ENCODE measurements at regions not wholly inside any gene's neighbourhood (a gene's known extent, or its start where the extent isn't known, plus 50 kb on each side); places are given as distances from the start of the nearest gene placed in this dataset.

DNA sequence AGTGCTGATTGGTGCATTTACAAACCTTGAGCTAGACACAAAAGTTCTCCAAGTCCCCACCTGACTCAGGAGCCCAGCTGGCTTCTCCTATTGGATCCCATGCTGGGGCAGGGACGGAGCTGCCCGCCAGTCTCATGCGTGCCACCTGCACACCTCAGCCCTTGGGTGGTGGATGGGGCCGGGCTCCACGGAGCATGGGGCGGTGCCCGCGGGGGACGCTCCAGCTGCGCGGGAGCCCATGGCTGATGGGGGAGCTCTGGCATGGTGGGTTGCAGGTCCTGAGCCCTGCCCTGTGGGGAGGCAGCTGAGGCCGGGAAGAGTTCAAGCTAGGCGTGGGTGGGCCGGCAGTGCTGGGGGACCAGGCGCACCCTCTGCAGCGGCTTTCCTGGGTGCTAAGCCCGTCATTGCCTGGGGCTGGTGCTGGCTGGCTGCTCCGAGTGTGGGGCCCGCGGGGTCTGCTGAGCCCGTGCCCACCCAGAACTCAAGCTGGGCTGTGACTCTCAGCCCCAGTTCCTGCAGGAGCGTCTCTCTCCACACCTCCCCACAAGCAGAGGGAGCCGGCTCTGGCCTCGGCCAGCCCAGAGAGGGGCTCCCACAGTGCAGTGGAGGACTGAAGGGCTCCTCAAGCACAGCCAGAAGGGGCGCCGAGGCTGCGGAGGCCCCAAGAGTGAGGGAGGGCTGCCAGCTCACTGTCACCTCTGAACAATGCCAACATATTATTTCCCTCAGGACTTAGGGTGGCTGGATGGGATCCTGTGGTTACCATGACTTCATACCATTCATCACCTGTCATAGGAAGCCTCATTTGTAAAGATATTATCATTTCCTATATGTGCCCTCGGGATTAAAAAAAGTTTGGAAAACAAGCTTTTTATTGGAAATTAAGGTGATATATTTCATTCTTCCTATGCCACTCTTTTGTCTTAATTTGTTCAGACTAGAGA, 688.7 kb downstream of the ETS1 start:
- POLR2A ChIA-PET = no interaction called here
- dilution Hi-C loops (cut with MboI; ENCODE audit: extremely low pct_ligation_motif_present, low sequenced_read_pairs) = no loop called here
- no peak overlapping the region for H3K27ac ChIP-seq (ENCODE audit: insufficient read depth, low read depth, low read length)
- TF ChIP-seq FOS (IDR thresholded peaks at IDR 0.05; ENCODE audit: borderline replicate concordance, insufficient read depth, low read length) (no peak), MYC (IDR thresholded peaks at IDR 0.05; ENCODE audit: low read depth, low read length) (no peak), EZH2 (IDR thresholded peaks at IDR 0.05; ENCODE audit: borderline replicate concordance, low read depth, low read length, severe bottlenecking) (no peak), JUN (IDR thresholded peaks at IDR 0.05; ENCODE audit: borderline replicate concordance, insufficient read depth, insufficient read length, low read depth) (no peak)
- H3K4me2 ChIP-seq (ENCODE audit: insufficient read depth, low read length) = no peak overlapping the region
- H3K9ac ChIP-seq (replicated peaks; ENCODE audit: extremely low read depth, insufficient read depth, low read length) = no peak overlapping the region
- no peaks in the 10 kb centered on the region for H3K9me1 ChIP-seq (replicated peaks; ENCODE audit: control insufficient read depth, extremely low read depth, insufficient read depth, low read length)
- no TSS peak for BruUV-seq (replicated peaks)
- H3K79me2 ChIP-seq (ENCODE audit: control insufficient read depth, insufficient read depth, low read length) = no peaks in the 10 kb centered on the region
- H3K4me1 ChIP-seq (ENCODE audit: control insufficient read depth, extremely low read depth, insufficient read depth, low read length) = no peaks in the 10 kb centered on the region
- no peak for FAIRE-seq
- CTCF ChIA-PET = no interaction called here
- H2AFZ ChIP-seq (ENCODE audit: low read depth, low read length) = no peak overlapping the region
- H3K36me3 ChIP-seq (ENCODE audit: control insufficient read depth in 2 of 2, extremely low read depth in 1 of 2, insufficient read depth in 2 of 2, low read length in 2 of 2) = no peaks in the 10 kb centered on the region
- H3K9me3 ChIP-seq (replicated peaks; ENCODE audit: control insufficient read depth, insufficient read depth, low read length) = no peaks in the 10 kb centered on the region
- no peak for DNase-seq (ENCODE audit: low read depth, low spot score)
- intact Hi-C loops (cut with micrococcal nuclease) = no loop called here
- no peaks in the 10 kb centered on the region for H3K27me3 ChIP-seq (ENCODE audit: control insufficient read depth in 2 of 2, insufficient read depth in 2 of 2, low read length in 2 of 2)
- H3K4me3 ChIP-seq (replicated peaks in 1 of 3; ENCODE audit: insufficient read depth in 1 of 3, low read depth in 1 of 3, low read length in 3 of 3) = no peak overlapping the region
- no peaks in the 10 kb centered on the region for H4K20me1 ChIP-seq (replicated peaks; ENCODE audit: control insufficient read depth, extremely low read depth, insufficient read depth, low read length)

GRCh38 chr11:127895776-127896175, 691.6 kb downstream of the ETS1 start:
- H3K4me3 ChIP-seq (replicated peaks in 1 of 3; ENCODE audit: insufficient read depth in 1 of 3, low read depth in 1 of 3, low read length in 3 of 3) = no peak overlapping the region
- FAIRE-seq (no peak), DNase-seq (ENCODE audit: low read depth, low spot score) (no peak)
- no peaks in the 10 kb centered on the region for H3K9me1 ChIP-seq (replicated peaks; ENCODE audit: control insufficient read depth, extremely low read depth, insufficient read depth, low read length)
- intact Hi-C loops (cut with micrococcal nuclease) = no loop called here
- H2AFZ ChIP-seq (ENCODE audit: low read depth, low read length) = no peak overlapping the region
- POLR2A ChIA-PET = no interaction called here
- H3K36me3 ChIP-seq (ENCODE audit: control insufficient read depth in 2 of 2, extremely low read depth in 1 of 2, insufficient read depth in 2 of 2, low read length in 2 of 2) = no peaks in the 10 kb centered on the region
- CTCF ChIA-PET = no interaction called here
- no peaks in the 10 kb centered on the region for H3K4me1 ChIP-seq (ENCODE audit: control insufficient read depth, extremely low read depth, insufficient read depth, low read length)
- H4K20me1 ChIP-seq (replicated peaks; ENCODE audit: control insufficient read depth, extremely low read depth, insufficient read depth, low read length) = no peaks in the 10 kb centered on the region
- no peaks in the 10 kb centered on the region for H3K9me3 ChIP-seq (replicated peaks; ENCODE audit: control insufficient read depth, insufficient read depth, low read length)
- no TSS peak for BruUV-seq (replicated peaks)
- H3K4me2 ChIP-seq (ENCODE audit: insufficient read depth, low read length) = no peak overlapping the region
- H3K9ac ChIP-seq (replicated peaks; ENCODE audit: extremely low read depth, insufficient read depth, low read length) = no peak overlapping the region
- TF ChIP-seq GATA2 (IDR thresholded peaks at IDR 0.05; ENCODE audit: insufficient read depth, insufficient read length, low read depth, low read length) = no peak
- TF ChIP-seq, protein P1, sequence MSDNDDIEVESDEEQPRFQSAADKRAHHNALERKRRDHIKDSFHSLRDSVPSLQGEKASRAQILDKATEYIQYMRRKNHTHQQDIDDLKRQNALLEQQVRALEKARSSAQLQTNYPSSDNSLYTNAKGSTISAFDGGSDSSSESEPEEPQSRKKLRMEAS (IDR thresholded peaks at IDR 0.05; ENCODE audit: insufficient read depth, insufficient read length) = no peak
- TF ChIP-seq CTCF (IDR thresholded peaks at IDR 0.05; ENCODE audit: extremely low read depth in 1 of 2, insufficient read depth in 1 of 2, low read depth in 1 of 2, low read length in 2 of 2) = no peak
- no peak for TF ChIP-seq EZH2 (IDR thresholded peaks at IDR 0.05; ENCODE audit: borderline replicate concordance, low read depth, low read length, severe bottlenecking)
- TF ChIP-seq POLR2A (IDR thresholded peaks at IDR 0.05; ENCODE audit: low read depth, low read length) = no peak
- no peak for TF ChIP-seq MYC (IDR thresholded peaks at IDR 0.05; ENCODE audit: low read depth, low read length)
- no peak for TF ChIP-seq POLR2AphosphoS5 (IDR thresholded peaks at IDR 0.05; ENCODE audit: insufficient read depth, low read depth, low read length)
- no peak for TF ChIP-seq FOS (IDR thresholded peaks at IDR 0.05; ENCODE audit: borderline replicate concordance, insufficient read depth, low read length)
- TF ChIP-seq JUN (IDR thresholded peaks at IDR 0.05; ENCODE audit: borderline replicate concordance, insufficient read depth, insufficient read length, low read depth) = no peak
- H3K27me3 ChIP-seq (ENCODE audit: control insufficient read depth in 2 of 2, insufficient read depth in 2 of 2, low read length in 2 of 2) = no peaks in the 10 kb centered on the region
- no peaks in the 10 kb centered on the region for H3K79me2 ChIP-seq (ENCODE audit: control insufficient read depth, insufficient read depth, low read length)
- no peak overlapping the region for H3K27ac ChIP-seq (ENCODE audit: insufficient read depth, low read depth, low read length)
- dilution Hi-C loops (cut with MboI; ENCODE audit: extremely low pct_ligation_motif_present, low sequenced_read_pairs) = no loop called here

All from endothelial cell of umbilical vein (primary cell).